AG10803 (cell line): ENCODE measurements at regions not wholly inside any gene's neighbourhood (a gene's known extent, or its start where the extent isn't known, plus 50 kb on each side); places are given as distances from the start of the nearest gene placed in this dataset.
"Not testable (repeated sequence)": the region's sequence is repeated elsewhere in the genome, so short reads cannot be mapped to it uniquely, and the experiment has no call there.

Source experiments
- DNase-seq: peaks from one replicate; pipeline ENCODE4 v3.0.0; 2010; ENCODE audit warnings: low read depth
- H3K4me3 ChIP-seq: 2 replicates; pipeline ENCODE4 v1.5.1; 2011; ENCODE audit warnings: mild to moderate bottlenecking, low read length, control low read depth
- TF ChIP-seq, protein P1 (sequence below): conservative IDR thresholded peaks from 2 replicates; pipeline ENCODE4 v1.5.1; 2011; ENCODE audit warnings: mild to moderate bottlenecking, low read length, control low read depth, inconsistent platforms

DNA sequence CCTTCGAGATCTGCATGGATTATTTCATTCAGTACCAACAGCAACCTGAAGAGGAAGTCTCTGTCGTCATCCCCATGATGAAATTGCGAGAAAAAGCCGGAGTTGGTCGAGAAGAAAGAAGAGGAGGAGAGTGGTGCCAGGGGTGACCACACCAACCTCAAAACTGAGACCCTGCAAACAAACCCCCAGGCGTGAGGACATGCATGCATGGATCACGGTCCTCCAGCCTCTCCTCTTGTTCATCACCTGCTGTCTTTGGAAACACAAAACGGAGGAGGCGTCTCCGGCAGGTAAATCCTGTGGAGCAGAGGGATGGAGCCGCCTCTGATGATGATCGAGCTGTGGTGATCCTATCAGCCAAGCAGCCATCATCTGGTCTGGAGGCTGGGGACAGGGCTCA, 114.4 kb upstream of the IRX2 start:
- no peak overlapping the region for H3K4me3 ChIP-seq
- TF ChIP-seq, protein P1, sequence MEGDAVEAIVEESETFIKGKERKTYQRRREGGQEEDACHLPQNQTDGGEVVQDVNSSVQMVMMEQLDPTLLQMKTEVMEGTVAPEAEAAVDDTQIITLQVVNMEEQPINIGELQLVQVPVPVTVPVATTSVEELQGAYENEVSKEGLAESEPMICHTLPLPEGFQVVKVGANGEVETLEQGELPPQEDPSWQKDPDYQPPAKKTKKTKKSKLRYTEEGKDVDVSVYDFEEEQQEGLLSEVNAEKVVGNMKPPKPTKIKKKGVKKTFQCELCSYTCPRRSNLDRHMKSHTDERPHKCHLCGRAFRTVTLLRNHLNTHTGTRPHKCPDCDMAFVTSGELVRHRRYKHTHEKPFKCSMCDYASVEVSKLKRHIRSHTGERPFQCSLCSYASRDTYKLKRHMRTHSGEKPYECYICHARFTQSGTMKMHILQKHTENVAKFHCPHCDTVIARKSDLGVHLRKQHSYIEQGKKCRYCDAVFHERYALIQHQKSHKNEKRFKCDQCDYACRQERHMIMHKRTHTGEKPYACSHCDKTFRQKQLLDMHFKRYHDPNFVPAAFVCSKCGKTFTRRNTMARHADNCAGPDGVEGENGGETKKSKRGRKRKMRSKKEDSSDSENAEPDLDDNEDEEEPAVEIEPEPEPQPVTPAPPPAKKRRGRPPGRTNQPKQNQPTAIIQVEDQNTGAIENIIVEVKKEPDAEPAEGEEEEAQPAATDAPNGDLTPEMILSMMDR: no peak
- no peak for DNase-seq

- no peak overlapping the region for H3K4me3 ChIP-seq
- no peak for DNase-seq
- TF ChIP-seq, protein P1: no peak
These were observed 113.1 kb upstream of the IRX2 start for GRCh38 chr5:2864515-2865105.

DNA sequence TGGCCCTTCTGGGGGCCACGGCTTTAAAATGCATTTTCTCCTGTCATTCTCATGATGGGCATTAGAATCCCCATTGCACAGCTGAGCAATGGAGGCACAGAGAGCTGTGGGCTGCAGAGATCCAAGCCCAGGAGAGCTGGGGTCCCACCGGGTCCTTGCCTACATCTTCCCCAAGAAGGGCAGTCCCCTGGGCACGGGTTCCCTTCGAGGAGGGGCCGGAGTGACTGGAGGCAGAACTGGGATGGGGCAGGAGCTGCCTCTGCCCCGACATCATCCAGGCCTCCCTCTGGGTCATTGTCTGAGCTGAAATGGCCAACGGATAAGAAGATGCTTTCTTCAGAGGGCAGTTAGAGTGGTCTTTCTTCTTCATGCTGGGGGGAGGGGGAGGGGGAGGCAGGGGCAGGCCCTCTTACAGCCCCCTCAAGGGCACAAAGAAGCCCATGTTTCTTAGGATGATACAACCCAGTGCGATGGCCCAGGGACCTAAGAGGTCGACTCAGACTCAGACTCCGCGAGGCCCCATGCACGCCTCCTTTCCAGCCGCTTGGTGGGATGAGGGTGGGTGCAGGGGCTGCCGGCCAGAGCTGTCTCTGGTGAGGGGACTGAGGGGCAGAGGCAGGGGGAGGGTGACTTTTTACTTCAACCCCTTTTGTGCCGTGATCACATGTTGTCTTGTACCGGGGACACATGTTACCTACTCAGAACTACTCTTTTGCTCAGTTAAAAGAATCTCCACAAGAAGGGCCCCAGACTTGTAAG, 112.4 kb upstream of the IRX2 start:
- no peak for DNase-seq
- TF ChIP-seq, protein P1: no peak
- no peak overlapping the region for H3K4me3 ChIP-seq

DNA sequence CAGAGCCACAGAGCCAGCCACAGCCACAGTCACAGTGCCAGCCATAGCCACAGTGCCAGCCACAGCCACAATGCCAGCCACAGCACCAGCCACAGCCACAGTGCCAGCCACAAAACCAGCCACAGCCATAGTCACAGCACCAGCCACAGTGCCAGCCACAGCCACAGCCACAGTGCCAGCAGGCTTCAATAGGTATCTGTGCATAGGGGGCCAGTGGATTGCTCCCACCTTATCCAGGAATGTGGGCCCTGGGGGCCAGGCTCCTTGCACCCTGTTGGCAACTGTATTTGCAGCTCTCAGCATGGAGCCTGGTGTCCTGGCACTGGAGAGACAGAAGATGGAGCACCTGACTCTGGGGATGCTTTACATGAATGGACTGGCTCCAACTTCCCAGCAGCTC, 111.7 kb upstream of the IRX2 start:
- TF ChIP-seq, protein P1: no peak
- no peak overlapping the region for H3K4me3 ChIP-seq
- no peak for DNase-seq

- H3K4me3 ChIP-seq, DNase-seq: not testable (repeated sequence)
These were observed 110.7 kb upstream of the IRX2 start for GRCh38 chr5:2862176-2862575.

GRCh38 chr5:2861605-2862004, 110.1 kb upstream of the IRX2 start:
- TF ChIP-seq, protein P1: no peak
- DNase-seq: no peak
- H3K4me3 ChIP-seq: no peak overlapping the region

DNA sequence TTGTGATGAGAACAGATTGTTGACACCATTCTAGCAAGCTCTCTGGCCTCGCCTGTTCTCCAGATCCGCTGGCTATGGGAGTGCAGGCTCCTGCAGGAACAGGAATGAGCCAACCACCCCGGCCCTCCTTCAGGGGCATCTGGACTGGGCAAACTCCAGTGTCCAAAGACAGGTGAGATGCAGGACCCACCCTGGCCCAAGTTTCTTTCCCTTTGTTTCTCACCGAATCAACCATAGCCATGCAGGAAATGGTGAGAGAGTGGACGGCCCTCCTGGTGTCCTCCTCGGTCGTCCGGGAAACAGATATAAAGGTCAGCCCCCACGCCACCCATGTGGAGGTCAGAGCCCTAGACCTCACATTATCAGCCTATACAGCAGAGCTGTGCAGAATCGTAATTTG, 108.6 kb upstream of the IRX2 start:
- DNase-seq: no peak
- TF ChIP-seq, protein P1: no peak
- H3K4me3 ChIP-seq: no peak overlapping the region
